GM18858 (cell line): ENCODE measurements at regions not wholly inside any gene's neighbourhood (a gene's known extent, or its start where the extent isn't known, plus 50 kb on each side); places are given as distances from the start of the nearest gene placed in this dataset.

Experiments
- ATAC-seq: cut with Tn5 transposase; IDR thresholded peaks from one replicate; pipeline ENCODE4 v1.9.1; 2021; ENCODE audit not compliant: unreplicated experiment

GRCh38 chr13:105579821-105580710 is 955.4 kb downstream of the EFNB2 start:
- ATAC-seq, result no peak

GRCh38 chr13:105573136-105573535 is 962.3 kb downstream of the EFNB2 start:
- ATAC-seq, result no peak

DNA sequence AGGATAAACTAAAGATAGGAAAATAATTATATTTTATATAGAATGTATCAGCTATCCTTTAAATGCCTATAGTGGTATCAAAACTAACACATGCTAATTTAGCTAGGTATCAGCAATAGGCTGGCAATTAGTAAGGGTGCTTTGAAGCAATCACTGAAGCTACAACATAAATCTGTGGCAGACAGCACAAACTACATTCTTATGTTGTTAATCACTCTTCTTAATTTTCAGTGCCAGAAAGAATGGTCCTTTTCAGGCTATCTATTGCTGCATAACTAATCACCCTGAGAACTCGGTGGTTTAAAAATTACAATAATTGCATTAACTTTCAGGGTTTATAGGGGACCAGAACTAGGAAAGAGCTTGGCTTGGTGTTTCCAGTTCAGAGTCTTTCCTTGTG is 963.1 kb downstream of the EFNB2 start:
- ATAC-seq, result no peak

DNA sequence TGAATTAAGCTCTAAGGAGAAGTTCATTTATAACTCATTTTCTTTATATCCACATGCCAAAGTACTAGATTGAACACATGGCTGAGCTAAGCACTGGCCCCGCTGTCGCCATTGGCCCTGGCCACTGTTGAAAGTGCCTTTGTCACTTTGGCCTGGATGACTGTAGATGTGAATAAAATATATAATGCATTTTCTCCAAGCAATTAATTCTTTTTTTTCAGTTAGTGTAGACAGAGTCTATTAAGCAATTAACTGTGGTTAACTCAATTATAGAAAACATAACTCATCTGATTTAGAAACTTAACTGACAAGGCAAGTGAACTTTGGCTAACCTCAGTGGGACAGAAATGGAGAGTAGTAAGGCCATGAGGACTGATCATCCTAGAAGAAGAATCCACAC is 965.6 kb downstream of the EFNB2 start:
- ATAC-seq, result no peak

DNA sequence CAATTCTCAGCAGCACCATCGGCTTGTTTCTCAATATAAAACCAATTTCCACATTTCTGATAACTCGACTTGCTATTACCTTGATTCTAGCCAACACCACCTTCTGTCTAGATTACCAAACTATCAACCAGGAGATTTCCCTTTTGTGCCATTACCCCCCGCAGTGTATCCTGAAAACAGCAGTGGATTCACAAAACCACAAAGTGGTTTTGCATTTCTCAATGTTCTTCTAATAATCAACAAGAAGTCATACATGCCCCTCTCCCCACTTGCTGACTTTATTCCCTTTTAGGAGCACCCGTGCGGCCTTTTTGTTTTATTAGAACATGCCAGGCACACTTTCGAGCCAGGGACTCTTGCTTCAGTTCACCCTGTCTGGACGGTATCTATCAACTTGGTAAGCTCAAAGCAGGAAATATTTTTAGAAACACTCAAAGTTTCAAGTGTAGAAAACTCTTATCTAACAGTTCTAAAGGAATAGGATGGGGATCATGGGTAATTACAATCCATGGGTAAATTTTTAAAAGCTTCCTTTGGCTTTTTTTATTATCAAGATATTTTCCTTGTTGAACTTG is 967.4 kb downstream of the EFNB2 start:
- ATAC-seq, result no peak

GRCh38 chr13:105565136-105565727 is 970.2 kb downstream of the EFNB2 start:
- no peak for ATAC-seq

- ATAC-seq, result no peak
These were observed 983.4 kb downstream of the EFNB2 start for GRCh38 chr13:105552078-105552477.

DNA sequence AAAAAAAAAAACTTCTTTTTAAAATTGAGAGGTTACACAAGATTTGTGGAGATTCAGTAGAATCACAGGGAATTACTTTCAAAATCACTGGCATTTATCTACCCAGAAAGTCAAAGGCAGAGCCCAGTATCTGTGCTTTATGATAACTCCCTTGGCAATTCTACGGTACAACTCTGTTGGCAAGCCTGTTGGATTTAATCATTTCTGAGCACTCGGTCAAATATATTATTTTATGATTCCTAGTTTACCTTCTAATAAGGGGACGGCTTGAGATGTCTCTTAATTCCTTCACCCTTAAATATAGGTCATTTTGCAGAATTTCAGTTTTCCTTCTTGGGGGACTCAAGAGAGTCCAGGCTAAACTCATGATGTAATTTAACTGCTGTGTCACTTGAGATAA is 987.6 kb downstream of the EFNB2 start:
- no peak for ATAC-seq

DNA sequence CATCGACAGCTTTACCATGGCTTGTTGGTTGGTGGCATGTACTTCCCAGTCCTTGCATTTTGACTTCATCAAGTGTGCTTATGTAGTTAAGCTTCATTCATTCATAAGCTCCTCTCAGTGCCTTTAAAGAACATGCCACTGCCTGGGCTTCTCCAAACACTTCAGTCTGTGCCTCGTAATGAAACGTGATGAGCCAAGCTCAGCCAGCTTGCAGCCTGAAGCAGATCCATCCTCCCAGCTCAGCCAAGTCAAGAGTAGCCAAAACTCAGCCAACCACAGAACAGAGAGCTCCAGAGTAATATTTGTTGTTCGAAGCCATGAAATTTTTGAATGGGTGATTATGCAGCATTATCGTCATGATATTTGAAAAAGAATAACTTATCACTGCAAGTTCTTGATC is 989.7 kb downstream of the EFNB2 start:
- no peak for ATAC-seq

DNA sequence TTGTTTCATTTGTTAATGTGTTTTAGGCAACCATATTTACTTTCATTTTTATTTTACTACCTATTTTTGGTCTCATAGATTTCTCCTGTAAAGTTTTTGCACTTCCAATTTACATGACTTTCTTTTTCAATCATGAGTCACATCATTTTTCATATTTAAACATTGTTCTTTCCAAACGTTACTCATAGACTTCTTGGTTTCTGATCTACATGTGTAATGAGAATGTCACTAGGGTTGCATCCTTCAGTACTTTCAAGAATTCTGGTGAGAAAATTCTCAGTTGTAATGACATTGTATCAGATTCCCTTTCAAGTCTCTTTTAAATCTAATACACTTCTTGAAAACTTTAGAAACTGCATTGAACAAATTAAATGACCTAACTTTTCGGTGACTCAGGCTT is 991.7 kb downstream of the EFNB2 start:
- ATAC-seq, result no peak

DNA sequence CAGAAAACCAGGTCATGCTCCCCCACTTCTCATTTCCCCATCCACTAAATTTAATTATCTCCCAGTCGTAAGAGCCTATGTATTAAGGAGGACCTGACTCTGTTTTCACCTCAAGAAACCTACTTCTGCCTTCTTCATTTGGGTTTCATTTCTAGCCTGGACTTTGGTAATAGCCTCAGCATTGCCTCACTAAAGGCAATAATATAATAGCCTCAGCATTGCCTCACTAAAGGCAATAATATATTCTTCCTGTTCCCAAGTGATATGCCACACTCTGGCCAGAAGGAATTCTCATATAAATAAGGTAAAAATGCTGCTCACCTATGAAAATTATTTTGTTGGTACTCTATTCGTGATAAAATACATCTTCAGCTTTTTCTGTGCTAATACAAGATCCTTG is 993.9 kb downstream of the EFNB2 start:
- ATAC-seq, result no peak

GRCh38 chr13:105538346-105538745 is 997.1 kb downstream of the EFNB2 start:
- ATAC-seq, result no peak

GRCh38 chr13:105537113-105537512 is 998.3 kb downstream of the EFNB2 start:
- ATAC-seq, result no peak

DNA sequence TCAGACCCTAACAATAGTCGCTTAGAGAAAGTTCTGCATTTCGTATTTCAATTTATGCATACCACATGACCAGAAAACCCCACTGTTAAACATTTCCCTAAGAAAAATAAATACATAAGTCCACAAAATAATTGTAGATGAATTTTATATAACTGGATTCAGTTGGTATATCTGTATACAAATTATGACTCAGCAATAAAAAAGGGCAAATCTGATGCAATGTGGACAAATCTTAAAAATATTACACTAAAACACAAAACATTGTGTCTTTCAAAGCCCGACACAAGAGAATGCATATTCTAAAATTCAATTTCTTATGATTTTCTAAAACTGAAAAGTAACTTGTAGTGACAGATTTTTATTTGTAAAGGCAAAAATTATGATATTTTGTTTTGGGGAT is 1005.0 kb downstream of the EFNB2 start:
- no peak for ATAC-seq

- ATAC-seq, result no peak
These were observed 1008.3 kb downstream of the EFNB2 start for GRCh38 chr13:105527127-105527526.

- no peak for ATAC-seq
These were observed 1015.7 kb downstream of the EFNB2 start for GRCh38 chr13:105519771-105520170.

DNA sequence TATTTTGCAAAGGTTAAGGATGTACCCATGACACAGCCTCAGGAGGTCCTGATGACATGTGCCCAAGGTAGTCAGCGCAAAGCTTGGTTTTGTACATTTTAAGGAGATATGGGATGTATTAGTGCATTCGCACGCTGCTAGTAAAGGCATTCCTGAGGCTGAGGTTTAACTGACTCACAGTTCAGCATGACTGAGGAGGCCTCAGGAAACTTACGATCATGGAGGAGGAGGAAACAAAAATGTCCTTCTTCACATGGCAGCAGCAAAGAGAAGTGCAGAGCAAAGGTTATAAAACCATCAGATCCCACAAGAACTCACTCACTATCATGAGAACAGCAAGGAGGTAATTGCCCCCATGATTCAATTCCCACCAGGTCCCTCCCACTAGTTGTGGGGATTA is 1017.4 kb downstream of the EFNB2 start:
- no peak for ATAC-seq

DNA sequence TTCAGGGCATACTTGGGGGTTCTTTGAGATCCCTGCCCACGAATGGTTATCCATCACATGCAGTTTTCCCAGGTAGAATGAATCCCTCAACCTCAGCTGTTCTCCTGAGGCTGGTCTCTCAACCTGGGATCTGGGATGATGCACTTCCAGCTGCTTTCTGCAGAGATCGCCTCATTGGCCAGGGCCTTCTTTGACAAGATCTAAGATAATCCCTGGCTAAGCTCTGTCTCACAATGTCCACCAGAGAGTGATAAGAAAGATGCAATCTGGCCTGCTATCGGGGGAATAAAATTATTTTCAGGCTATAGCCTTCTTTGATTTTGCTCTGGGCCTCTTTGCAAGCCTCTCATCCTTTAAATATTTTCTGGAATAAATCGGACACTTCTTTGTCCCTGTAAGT is 1021.1 kb downstream of the EFNB2 start:
- no peak for ATAC-seq

GRCh38 chr13:105513448-105513847 is 1022.0 kb downstream of the EFNB2 start:
- no peak for ATAC-seq

GRCh38 chr13:105509981-105510762 is 1025.3 kb downstream of the EFNB2 start:
- ATAC-seq, result no peak

DNA sequence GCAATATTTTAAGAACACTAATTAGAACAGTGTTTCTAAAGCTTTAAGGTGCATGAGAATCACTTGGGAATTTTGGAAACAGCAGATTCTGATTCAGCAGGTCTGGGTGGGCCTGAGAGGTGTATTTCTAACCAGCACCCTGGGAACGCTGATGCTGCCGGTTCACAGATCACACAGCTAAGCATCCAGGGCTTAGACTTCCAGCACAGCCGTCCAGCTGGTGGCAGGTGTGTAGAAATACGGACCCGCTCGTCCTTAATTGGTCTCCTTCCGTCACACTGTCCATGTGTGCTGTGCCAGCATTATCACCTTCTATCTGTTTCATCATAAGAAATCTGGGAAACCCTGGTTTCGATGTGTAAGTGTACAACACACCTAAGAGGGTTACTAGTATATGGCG is 1029.0 kb downstream of the EFNB2 start:
- ATAC-seq, result no peak

DNA sequence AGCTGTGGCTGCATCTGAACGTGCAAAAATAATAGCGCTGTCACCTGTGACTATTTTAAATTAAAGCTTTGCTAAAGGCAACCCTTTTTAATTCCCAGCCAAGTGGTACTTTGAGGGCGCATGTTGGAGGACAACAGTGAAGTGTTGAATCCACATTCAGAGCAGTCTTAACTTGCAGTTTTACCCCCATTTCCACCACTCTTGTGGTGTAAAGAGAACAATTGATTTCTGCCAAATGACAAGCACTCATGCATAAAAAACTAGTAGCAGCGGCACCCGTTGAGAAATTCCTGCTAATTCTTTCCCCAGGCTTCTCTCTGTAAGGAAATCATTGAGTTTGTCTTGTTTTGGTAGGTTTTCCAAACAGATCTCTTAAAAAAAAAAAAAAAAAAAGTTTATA is 1033.3 kb downstream of the EFNB2 start:
- ATAC-seq, result no peak
